IPS-11a (cell line): ENCODE measurements at regions not wholly inside any gene's neighbourhood (a gene's known extent, or its start where the extent isn't known, plus 50 kb on each side); places are given as distances from the start of the nearest gene placed in this dataset.
"Not testable (repeated sequence)": the region's sequence is repeated elsewhere in the genome, so short reads cannot be mapped to it uniquely, and the experiment has no call there.

ENCODE experiments used
- H3K4me3 ChIP-seq: one replicate; pipeline ENCODE4 v1.5.1; 2013; ENCODE audit warnings: low read depth, low read length, control low read depth

DNA sequence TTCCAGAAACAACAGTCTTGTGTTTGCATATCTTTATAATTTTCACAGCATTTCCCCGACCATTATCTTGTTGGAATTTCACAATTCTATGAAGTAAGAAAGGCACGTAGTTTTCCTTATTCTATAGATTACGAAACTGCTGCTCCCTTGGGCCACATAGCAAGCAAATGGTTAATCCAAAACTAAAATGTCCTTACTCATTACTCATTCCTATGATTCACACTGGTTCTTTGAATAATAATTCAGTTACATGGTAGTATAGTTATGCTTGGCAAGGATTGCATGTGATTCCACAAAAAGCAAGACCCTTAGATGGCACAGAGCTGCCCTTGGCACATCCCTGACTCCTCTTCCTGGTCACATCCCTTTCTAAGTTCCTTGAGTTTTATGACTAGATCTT is 51.2 kb downstream of the OR13H1 start:
- no peak overlapping the region for H3K4me3 ChIP-seq

DNA sequence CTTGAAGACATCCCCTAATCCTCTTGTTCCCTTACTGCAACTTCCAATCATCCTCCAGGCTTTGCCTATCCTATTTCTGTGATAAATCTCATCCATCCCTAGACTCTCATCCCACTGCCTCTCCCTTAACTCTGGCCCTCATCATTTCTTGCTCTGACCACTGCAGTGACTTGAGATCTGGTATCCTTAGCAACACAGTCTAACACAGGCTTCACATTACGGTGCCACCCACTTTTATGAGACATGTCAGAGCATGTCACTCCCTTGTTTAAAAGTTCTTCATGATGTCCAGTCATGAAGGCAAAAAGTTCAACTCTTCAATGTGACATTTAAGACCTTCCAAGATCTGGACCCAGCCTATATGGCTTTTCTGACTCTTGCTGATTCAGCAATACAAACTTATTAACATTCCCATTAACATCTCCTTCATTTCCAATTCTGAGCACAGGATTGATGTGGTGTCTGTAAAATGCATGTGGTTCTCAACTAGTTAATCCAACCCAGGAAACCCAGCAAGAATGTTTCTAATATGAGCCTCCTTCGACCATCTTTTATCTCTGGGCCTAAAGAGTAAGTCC is 64.0 kb downstream of the OR13H1 start:
- H3K4me3 ChIP-seq = no peak overlapping the region

DNA sequence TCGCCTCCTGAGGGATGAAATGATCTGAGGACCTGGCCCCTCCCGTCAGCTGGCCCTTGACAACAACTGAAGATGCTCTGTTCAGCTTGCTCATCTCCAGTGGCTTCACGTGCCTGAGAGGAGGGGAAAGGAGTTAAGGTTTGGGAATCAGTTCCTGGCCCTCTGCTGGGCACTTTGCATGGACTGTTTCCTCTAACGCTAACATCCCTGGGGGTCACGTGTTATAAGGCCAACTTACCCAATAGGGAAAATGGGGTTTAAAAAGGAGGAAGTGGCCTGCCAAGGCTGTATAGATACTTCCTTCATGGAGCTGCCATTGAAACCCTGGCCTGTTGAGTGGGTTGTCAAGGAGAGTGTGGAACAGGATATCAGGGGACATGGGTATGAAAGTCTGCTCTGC is 65.6 kb downstream of the OR13H1 start:
- H3K4me3 ChIP-seq = no peak overlapping the region

DNA sequence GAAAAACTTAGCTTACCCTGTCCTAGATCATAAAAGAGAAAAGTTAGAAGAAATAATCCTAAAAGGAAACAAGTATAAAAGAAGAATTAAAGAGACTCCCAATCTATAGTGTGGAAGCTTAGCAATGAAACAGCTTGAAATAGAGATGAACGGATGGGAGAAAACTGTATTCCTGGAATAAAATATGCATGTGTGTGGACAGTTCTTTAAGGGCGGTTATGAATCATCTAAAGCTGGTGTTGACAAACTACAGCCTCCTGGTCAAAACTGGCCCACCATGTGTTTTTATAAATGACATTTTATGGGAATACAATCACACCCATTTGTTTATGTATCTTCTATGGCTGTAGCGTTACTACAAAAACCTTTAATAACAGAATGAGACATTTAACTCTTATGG is 69.4 kb downstream of the OR13H1 start:
- no peak overlapping the region for H3K4me3 ChIP-seq

DNA sequence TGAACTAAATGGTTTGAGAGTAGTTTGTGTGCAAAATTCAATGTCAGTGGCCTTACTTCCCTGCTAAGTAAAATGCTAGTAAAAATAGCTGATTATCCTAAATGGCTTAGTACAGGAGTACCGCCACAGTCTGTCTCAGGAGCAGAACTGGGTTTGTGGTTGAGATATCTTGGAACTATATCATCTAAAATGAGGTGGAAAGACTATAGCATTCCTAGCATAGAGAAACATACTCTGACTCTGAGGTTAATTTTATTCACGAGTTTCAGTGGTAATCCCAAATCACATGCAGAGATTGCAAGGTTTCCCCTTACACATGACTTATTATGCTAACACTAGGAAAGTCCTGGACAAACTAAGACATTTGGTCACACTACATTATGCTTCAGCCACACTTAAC is 70.4 kb downstream of the OR13H1 start:
- no peak overlapping the region for H3K4me3 ChIP-seq

DNA sequence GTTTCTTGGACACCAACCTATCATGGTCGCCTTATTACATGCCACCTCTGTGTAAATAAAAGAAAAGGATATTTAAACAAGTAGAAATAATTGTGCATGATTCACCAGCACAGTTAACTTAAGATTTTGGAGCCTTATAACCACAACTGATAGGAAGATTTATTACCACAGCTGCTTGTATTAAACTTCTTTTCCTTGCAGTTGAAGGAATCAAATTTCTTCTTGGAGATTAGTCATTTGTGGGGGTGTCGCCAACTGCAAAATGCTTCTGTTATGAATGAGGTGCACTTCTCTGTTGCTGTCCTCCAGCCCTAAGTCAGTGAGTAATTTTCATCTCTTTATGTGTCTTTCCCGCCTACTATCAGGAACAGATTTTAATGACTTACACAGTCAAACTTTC is 73.3 kb downstream of the OR13H1 start:
- no peak overlapping the region for H3K4me3 ChIP-seq

DNA sequence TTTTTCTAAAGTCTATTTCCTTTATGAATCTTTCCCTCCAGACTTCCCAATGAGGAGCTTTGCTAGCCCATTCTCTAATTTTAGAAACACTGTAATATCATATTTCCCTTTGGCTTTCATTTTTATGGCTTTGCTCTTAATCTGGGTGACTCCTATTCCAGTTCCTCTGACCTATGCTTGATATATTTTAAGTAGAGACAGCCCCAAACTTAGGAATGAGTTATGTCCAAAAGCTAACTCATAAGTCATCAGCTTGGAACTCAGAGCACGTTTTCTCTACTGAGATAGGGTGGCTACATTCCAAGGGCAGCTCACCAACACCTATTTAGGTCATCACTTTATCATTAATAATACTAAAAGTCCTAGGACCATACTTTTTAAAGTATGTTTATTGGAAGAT is 77.8 kb downstream of the OR13H1 start:
- H3K4me3 ChIP-seq = no peak overlapping the region

DNA sequence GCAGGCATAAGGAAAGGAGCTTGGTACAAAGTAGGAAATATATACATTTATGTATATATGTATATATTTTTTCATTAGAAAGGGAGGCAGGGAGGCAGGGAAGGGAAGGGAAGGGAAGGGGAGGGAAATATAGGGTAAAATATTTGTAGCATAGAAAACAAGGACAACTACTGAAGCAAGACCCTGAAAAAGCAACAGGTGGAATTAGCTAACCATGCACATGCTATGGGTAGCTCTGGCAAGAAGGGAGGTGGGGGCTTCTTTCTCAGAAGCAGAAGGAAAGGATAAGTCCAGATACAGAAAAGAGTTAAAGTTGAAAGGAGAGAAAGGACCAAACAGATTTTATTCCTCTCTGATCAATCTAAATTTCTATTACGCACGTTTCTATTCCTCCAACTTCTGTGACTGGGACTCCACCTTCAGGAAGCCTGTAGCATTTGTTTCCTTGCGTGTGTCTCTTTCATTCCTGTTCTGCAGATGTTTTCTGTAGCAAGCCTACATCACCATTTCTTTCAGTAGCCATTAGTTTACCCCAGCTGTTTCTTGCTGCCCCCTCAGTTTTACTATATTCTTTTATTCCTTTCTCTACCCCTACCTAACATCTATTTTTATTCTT is 82.9 kb downstream of the OR13H1 start:
- no peak overlapping the region for H3K4me3 ChIP-seq

DNA sequence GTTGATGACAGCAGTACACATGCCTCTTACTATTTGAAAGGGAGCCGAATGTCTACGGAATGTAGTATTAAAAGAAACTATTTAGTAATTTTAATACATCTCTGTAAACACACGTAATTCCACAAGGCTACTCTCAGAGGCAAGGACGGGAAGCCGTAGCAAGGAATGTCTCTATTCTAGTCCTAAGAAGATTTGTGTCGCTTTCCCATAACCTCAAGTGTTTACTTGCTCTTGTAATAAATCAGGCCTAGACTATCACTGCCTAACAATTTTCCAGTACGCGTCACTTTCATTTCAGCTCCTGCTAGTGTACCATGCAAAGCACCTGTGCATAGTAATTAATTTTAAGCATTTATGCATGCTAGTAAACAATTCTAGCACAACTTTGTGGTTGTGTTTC is 86.7 kb downstream of the OR13H1 start:
- H3K4me3 ChIP-seq = no peak overlapping the region

DNA sequence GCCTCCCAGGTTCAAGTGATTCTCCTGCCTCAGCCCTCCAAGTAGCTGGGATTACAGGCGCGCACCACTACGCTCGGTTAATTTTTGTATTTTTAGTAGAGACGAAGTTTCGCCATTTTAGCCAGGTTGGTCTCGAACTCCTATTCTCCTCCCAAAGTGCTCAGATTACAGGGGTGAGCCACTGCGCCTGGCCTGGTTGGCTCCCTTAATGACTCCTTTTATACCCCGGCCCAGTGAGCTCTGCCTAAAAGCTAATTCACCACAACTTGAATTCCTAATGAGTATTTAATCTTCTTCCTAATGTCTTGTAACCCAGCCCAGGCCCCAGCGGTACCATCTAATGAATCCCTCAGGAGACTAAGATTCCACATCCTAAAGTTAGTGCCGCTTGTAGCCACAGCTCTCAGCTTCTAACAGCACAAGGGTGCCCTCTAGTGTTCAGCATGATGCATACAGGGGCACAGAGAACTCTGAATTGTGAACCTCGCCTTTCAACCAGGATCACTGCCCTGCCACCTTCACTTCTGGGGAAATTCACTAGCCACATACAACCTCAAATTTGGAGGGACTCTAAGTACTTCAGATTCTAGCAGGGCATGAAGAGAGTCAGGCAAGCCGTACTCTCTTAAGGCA is 89.5 kb downstream of the OR13H1 start:
- H3K4me3 ChIP-seq = no peak overlapping the region

DNA sequence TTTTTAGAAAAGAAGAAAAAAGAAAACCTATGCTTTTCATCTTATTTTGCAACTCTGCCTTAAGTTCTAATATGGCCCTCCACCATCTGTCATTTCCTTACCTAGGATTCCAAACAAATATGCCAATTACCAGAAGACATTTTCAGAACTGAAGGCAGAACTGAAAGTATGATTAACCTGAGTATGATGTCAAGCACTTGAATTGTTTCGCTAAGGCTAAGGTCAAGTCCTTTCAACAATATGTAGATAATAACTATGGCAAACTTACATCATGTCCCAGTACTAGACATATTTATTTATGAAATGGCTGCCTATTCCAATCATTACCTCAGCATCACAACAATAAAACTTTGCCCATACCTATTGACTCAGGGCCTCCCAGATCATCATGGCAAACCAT is 91.0 kb downstream of the OR13H1 start:
- no peak overlapping the region for H3K4me3 ChIP-seq

DNA sequence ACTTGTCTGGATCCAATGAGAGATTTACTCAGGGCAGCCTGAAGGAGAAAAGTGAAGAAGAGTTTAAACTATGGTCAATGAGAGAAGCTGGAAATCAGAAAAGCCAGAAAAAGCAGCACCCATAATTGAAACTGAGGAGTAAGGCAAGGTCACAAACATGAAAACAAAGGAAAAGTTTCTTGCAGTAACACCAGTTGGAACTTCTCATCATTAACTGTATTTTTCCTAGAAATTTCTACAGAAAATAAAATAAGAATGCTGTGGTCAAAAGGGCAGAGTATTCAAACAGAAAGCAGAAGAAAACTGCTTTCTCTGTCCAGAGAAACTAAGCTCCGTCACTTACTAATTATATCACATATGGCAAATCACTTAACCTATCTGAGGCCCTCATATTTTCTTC is 102.2 kb downstream of the OR13H1 start:
- no peak overlapping the region for H3K4me3 ChIP-seq

DNA sequence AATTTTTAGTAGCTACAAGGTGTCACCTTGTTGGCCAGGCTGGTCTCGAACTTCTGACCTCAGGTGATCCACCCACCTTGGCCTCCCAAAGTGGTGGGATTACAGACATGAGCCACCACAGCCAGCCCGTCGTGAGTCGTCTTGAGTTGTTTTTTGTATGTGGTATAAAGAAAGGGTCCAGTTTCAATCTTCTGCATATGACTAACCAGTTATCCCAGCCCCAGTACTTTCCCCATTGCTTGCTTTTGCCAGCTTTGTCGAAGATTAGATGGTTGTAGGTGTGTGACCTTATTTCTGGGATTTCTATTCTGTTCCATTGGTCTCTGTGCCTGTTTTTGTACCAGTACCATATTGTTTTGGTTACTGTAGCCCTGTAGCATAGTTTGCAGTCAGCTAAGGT is 105.9 kb downstream of the OR13H1 start:
- no peak overlapping the region for H3K4me3 ChIP-seq

DNA sequence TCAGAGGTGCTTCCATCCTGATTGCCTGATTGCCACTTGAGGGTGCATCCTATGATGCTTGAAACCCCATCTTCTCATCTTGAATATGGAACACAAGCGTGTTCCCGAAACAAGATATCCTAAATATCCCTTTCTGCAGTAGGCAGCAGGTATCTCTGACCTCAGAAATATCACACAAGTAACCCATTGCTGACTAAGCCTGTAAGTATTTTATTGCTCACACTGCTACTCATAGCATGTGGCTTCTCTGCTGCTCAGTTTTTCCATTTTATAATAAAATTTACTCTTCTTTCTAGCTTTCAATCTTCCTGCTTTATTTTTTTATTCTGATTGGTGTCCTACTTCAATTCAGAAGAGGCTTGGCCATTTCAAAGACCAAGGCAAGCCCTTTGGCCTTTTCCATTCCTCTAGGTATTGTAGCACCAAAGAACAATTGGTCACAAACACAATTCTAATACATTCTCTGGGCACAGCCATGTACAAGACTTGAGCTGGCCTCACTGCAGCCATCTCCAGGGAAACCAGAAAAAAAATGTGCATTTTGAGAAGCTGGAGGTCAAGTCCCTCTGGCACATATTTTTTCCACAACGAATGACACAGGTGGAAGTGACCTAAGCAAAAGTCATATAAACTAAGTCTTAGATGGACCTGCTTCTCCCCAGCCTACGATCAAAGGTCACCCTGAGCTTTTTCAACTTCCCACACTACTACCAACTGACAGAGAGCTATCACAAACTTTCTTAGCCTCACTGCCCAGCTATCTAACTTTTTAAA is 107.0 kb downstream of the OR13H1 start:
- H3K4me3 ChIP-seq = no peak overlapping the region

DNA sequence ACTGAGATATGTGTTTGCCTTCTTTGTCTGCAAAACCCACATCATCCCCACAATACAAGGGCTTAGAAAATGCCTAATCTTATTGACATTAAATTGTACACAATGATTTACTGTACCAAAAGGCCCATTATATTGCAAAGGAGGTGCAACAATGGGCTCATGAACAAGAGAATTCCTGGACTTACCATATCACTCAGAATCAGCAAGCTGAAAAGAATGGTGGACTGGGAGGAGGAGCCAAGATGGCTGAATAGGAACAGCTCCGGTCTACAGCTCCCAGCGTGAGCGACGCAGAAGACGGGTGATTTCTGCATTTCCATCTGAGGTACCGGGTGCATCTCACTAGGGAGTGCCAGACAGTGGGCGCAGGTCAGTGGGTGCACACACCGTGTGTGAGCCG is 119.9 kb downstream of the OR13H1 start:
- H3K4me3 ChIP-seq = not testable (repeated sequence)

DNA sequence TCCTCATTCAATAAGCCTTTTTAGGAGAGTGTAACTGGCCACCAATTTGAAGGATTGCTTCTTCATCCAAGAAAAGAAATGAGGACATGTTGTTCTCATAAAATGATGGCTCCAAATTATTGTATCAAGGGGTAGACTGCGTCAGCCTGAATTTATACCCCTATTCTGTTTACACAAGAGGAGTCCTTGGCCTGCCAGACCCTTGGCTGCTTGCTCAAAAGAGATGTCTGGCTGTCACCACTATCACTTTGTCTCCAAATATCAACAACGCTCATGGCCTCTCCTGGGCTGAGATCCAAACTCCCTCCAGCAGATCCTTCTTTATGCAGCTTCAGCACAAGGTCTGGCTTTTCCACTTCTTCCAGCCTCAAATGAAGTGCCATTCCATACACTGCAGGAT is 127.9 kb downstream of the OR13H1 start:
- H3K4me3 ChIP-seq = no peak overlapping the region

DNA sequence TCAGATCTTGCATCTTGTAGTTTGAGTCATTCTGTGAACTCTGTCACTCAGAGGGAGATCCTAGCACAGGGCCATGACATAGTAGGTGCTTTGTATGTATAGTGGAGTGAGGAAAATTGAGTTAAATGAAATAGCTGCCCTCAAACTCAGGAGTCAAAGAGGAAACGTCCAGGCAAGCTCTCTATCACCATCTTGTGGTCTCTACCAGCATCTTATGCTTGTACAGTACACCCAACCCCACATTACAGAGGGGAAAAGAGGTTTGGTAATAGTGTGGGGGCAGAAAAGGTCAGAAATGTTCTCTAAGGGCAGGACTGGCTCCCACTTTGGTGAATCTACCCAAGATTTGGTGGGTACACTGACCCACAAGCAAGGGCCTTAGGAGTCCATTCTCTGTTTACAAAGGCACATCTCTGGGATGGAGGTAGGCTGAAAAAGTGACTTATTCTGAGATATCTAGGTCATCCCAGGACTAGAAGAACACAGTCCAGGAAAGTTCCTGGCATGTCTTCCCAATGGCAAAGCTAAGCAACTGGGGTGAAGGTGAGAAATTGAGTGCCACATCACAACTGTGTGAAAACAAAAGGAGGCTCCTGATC is 131.8 kb downstream of the OR13H1 start:
- H3K4me3 ChIP-seq = no peak overlapping the region

DNA sequence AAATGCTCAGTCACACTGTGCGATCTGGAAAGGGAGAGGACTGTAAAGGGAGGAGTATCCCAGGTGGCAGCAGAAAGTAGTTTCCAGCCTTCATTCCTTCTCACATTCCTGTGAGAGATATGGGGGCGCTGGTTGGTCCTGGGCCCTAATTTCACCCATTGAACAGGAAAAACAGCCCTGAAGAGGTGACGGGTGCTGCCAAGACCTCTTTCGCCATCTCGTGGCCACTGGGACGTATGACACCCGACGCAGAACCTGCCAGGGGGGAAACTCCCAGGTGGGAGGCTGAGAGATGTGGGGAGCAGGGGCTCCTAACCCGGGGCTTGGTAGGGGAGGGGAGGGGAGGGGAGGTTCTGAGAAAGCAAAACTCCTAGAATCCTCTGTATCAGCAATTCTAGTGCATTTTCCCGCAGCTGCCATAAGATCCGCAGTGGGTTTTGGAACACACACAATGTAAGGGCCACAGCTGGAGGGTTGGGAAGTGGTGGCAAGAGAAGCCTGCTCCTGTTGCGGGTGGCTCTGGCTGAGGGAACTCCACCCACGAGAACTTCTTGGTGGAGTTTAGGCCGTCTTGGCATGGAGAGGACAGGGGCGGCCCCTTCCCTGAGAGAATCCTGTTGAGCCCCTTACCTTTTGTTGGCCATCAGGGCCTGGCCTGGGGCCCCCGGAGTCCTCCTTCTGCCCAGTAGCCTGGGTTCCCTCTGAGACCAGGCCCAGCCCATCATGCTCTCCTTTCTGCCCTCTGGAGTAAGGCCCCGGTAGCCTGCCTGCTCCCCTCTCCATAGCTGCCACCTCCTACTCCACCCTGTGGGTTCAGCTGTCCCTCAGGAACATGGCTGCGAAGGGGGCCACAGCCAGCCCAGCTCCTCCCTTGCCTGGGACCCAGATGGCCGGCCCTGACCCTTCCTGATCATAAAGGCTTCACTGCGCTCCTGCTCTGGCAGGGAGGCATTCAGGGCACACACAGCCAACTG is 134.1 kb downstream of the OR13H1 start:
- no peak overlapping the region for H3K4me3 ChIP-seq

DNA sequence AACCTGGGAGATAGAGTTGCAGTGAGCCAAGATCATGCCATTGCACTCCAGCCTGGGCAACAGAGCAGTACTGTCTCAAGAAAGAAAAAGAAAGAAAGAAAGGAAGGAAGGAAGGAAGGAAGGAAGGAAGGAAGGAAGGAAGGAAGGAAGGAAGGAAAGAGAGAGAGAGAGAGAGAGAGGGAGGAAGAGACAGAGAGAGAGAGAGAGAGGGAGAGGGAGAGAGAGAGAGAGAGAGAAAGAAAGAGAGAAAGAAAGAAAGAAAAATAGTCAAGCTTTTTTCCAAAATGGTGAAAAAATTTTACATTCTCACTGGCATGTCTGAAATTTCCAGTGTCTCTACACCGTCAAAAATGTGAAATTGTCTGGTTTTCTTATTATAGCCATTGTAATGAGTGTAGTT is 138.9 kb downstream of the OR13H1 start:
- H3K4me3 ChIP-seq = not testable (repeated sequence)

DNA sequence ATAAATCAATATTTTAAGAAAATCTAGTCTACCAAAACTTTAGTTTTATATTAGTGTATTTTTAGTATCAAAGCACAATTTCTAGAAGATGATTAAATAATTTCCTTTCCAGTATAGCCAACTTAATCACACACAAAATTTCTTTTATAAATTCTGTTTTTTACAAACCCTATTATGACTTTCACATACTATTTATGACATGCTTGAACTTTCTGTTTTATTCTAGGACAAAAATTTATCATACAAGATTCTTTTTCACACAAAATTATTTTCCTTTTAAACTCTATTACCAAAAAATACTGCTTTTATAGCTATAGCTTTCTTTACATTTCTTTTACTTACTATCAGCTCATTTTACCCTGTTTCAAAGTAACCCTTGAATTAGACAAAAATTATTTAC is 149.5 kb downstream of the OR13H1 start:
- no peak overlapping the region for H3K4me3 ChIP-seq

DNA sequence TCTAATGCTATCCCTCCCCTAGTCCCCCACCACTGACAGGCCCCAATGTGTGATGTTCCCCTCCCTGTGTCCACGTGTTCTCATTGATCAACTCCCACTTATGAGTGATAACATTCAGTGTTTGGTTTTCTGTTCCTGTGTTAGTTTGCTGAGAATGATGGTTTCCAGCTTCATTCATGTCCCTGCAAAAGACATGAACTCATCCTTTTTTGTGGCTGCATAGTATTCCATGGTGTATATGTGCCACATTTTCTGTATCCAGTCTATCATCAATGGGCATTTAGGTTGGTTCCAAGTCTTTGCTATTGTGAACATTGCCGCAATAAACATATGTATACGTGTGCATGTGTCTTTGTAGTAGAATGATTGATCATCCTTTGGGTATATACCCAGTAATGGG is 153.1 kb downstream of the OR13H1 start:
- not testable (repeated sequence) for H3K4me3 ChIP-seq
